ENCODE measurements at regions not wholly inside any gene's neighbourhood (a gene's known extent, or its start where the extent isn't known, plus 50 kb on each side); places are given as distances from the start of the nearest gene placed in this dataset.

GRCh38 chr10:36899652-36900051 lies 225.7 kb upstream of the ANKRD30A start:
- no peak for TF ChIP-seq POLR2A (IDR thresholded peaks at IDR 0.05)
- TF ChIP-seq EP300 (IDR thresholded peaks at IDR 0.05): no peak
- TF ChIP-seq CTCF (IDR thresholded peaks at IDR 0.05): no peak
- Histone ChIP-seq H3K27me3 (no peaks in the 10 kb centered on the region), H3K4me3 (no peak overlapping the region), H3K9me3 (peaks cover 0 to 10% (median 0%) of the 10 kb centered on the region in 4 donors), H3K36me3 (no peaks in the 10 kb centered on the region), H3K4me1 (no peaks in the 10 kb centered on the region), H3K27ac (no peak overlapping the region)
- WGBS, 2 donors: 86 to 89% methylated on average over 5 of the region's 5 CpGs
- DNase-seq (ENCODE audit: low spot score in 2 of 2): no peak

- H3K36me3 ChIP-seq: no peaks in the 10 kb centered on the region
- H3K27me3 ChIP-seq: no peaks in the 10 kb centered on the region
- no peak for TF ChIP-seq CTCF (IDR thresholded peaks at IDR 0.05)
- no peak for TF ChIP-seq EP300 (IDR thresholded peaks at IDR 0.05)
- no peak for TF ChIP-seq POLR2A (IDR thresholded peaks at IDR 0.05)
- no peak for DNase-seq (ENCODE audit: low spot score in 2 of 2)
- H3K9me3 ChIP-seq: no peaks in the 10 kb centered on the region
- H3K4me1 ChIP-seq: no peaks in the 10 kb centered on the region
- H3K27ac ChIP-seq: no peak overlapping the region
- WGBS, 2 donors: 43 to 45% methylated on average over 6 of the region's 6 CpGs
- no peak overlapping the region for H3K4me3 ChIP-seq
These were observed 236.3 kb upstream of the ANKRD30A start for GRCh38 chr10:36888925-36889573.

- no peaks in the 10 kb centered on the region for H3K27me3 ChIP-seq
- 82 to 92% methylated on average over 8 of the region's 8 CpGs for WGBS, 2 donors
- no peaks in the 10 kb centered on the region for H3K4me1 ChIP-seq
- TF ChIP-seq CTCF (IDR thresholded peaks at IDR 0.05) (no peak), POLR2A (IDR thresholded peaks at IDR 0.05) (no peak), EP300 (IDR thresholded peaks at IDR 0.05) (no peak)
- no peaks in the 10 kb centered on the region for H3K9me3 ChIP-seq
- DNase-seq (ENCODE audit: low spot score in 2 of 2): no peak
- no peak overlapping the region for H3K27ac ChIP-seq
- H3K4me3 ChIP-seq: no peak overlapping the region
- H3K36me3 ChIP-seq: no peaks in the 10 kb centered on the region
These were observed 239.0 kb upstream of the ANKRD30A start for GRCh38 chr10:36886303-36886891.

- H3K36me3 ChIP-seq: no peaks in the 10 kb centered on the region
- WGBS, 2 donors: 90 to 92% methylated on average over 5 of the region's 5 CpGs
- H3K27ac ChIP-seq: no peak overlapping the region
- H3K27me3 ChIP-seq: no peaks in the 10 kb centered on the region
- H3K4me3 ChIP-seq: no peak overlapping the region
- DNase-seq (ENCODE audit: low spot score in 2 of 2): no peak
- no peak for TF ChIP-seq POLR2A (IDR thresholded peaks at IDR 0.05)
- no peak for TF ChIP-seq EP300 (IDR thresholded peaks at IDR 0.05)
- no peak for TF ChIP-seq CTCF (IDR thresholded peaks at IDR 0.05)
- no peaks in the 10 kb centered on the region for H3K4me1 ChIP-seq
- H3K9me3 ChIP-seq: no peaks in the 10 kb centered on the region
These were observed 239.7 kb upstream of the ANKRD30A start for GRCh38 chr10:36885746-36886145.

GRCh38 chr10:36882781-36883180 lies 242.6 kb upstream of the ANKRD30A start:
- Histone ChIP-seq H3K36me3 (no peaks in the 10 kb centered on the region), H3K27me3 (no peaks in the 10 kb centered on the region)

More at GRCh38 chr10:36882781-36883180, 242.6 kb upstream of the ANKRD30A start:
- DNase-seq (ENCODE audit: low spot score in 2 of 2): no peak
- TF ChIP-seq POLR2A (IDR thresholded peaks at IDR 0.05) (no peak), EP300 (IDR thresholded peaks at IDR 0.05) (no peak), CTCF (IDR thresholded peaks at IDR 0.05) (no peak)
- Histone ChIP-seq H3K4me1 (no peaks in the 10 kb centered on the region), H3K4me3 (no peak overlapping the region), H3K9me3 (no peaks in the 10 kb centered on the region), H3K27ac (no peak overlapping the region)
- 80 to 82% methylated on average over 3 of the region's 3 CpGs for WGBS, 2 donors
